H4 (cell line): ENCODE measurements at regions not wholly inside any gene's neighbourhood (a gene's known extent, or its start where the extent isn't known, plus 50 kb on each side); places are given as distances from the start of the nearest gene placed in this dataset.
A peak's percentile ranks its signal among the peaks of the same experiment; 100 is the strongest.

Experiments
- DNase-seq: peaks from one replicate; pipeline ENCODE4 v3.0.0-alpha.2; 2015; ENCODE audit warnings: low spot score

DNA sequence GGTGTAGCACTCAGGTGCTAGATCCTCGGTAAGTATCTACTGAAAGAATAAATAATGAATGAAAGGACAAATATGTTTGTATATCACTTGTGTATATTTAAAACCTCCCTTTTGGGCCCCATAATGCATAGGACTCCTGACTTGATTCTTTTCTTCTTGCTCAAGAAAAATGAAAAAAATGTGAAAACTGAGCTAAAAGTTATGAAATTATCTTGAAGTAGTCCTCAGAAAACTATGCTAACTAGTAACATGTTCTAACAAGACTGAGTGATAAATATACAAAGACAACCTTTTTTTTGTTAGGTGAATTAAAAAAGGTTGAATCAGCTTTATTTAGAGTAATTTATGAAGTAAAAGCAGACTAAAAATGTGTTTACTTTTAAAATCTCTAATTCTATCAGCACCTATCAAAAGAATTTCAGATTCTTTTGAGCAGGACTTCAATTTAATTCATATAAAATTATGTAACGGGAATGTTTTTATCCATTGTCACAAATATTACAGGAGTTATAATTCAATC is 247.8 kb upstream of the JAG1 start:
- DNase-seq, result no peak

DNA sequence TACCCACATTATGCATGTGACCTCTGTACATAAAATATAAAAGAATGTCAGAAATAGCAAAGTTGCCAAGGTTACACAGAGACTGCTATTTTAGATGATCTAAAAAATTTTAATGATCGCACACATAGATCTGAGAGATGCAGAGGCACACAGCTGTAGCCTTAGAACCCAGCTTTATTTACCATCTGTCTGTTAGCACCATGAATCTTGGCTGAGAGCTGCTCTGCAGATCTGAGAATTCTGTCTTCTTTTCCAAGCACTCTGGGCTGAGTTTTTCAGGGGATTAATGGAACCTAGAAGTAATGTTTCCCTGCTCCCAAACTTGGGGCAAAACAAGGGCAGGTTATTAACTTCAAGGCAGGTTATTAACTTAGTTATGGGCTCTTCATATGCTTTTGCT is 248.7 kb upstream of the JAG1 start:
- no peak for DNase-seq

DNA sequence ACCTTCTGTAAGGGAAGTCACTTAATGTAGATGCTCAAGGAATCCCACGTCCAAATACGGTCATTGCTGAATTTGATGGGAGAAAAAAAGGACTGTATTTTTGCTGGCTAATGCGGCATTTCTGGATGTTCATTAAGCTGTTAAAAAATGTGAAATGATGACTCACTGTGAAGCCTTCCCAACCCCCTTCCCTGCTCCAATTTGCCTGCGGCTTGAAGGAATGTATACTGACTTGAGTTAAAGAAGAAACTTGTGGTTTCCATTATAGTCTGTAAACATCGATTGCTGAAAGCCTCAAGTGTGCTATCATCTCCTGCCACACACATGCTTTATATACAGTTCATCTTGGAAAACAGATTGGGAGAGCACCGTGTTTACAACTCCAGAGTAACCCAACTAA is 249.1 kb upstream of the JAG1 start:
- DNase-seq, result peak; percentile 87

GRCh38 chr20:10924644-10925201 is 250.9 kb upstream of the JAG1 start:
- peak; percentile 53 for DNase-seq

DNA sequence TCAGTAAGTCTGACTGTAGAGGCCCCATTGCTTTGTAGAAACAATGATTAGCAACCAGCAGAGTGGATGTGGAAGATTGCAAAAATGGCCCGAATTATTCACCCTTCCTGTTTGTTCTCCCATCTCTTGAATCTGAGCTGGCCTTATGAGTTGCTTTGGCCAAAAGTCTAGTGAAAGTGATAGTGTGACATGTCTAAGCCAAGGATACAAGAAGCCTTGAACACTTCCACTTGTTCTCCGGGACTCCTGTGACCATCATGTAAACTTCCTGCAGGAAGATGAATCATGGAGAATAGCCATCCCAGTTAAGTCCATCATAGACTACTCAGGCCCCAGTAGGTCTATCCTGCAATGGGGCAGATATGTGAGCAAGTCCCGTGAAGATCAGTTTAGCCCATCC is 252.0 kb upstream of the JAG1 start:
- DNase-seq, result no peak

DNA sequence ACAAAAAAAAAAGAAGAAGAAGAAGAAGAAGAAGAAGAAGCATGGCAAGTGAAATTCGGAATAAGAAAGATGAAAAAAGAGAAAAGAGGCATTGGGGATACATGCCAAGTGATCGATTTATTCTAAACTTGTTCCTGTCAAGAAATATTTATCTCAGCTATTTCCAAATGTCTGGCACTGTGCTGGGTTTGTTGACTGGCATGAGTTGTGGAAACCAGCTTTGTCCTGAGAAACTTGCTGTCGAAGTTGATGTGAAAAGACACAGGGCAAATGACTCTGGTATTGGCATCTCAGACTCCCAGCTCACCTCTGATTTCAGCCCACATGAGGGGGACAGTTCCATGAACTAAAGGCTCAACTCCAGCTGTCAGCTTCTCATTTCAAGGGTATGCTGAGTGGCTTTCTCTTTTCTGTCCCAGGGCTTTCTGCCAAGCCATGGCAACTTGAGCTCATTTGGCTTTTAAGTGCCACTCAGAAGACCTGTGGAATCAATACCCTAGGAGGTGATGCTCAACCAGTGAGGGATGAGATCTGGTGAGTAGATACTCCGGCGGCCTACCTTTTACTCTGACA is 253.3 kb upstream of the JAG1 start:
- no peak for DNase-seq

- DNase-seq, result no peak
Observed at GRCh38 chr20:10927936-10928840, 254.4 kb upstream of the JAG1 start.

DNA sequence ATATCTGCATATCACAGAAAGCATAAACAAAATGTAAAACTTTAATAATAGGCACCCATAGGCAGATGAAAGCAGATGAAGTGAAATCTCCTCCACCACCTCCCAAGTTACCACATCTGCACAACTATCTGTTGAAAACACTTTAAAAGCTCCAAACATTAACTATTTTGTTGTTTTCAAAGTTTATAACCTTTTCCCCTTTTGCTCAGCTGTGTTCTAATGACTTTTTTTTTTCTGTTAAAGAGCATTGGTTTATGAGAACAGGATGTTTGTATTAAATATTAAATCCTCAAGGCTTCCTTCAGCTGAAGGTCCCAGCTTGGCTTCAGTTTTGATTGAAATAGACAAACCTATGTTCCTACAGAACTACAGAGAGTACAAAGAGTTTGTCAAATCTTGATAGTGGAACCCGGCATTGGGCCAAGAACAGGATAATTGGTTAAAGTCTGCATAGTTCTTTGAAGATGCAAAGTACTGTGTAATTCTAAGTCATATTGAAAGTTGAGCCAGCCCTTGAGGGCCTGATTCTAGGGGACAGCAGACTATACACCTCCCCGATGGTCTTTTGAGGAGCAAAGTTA is 255.1 kb upstream of the JAG1 start:
- no peak for DNase-seq

- DNase-seq, result no peak
Observed at GRCh38 chr20:10935658-10936402, 262.0 kb upstream of the JAG1 start.

GRCh38 chr20:10936786-10937185 is 263.0 kb upstream of the JAG1 start:
- DNase-seq, result no peak

GRCh38 chr20:10939331-10939941 is 265.6 kb upstream of the JAG1 start:
- no peak for DNase-seq

- no peak for DNase-seq
Observed at GRCh38 chr20:10940941-10941340, 267.1 kb upstream of the JAG1 start.

- no peak for DNase-seq
Observed at GRCh38 chr20:10943686-10944265, 270.0 kb upstream of the JAG1 start.

DNA sequence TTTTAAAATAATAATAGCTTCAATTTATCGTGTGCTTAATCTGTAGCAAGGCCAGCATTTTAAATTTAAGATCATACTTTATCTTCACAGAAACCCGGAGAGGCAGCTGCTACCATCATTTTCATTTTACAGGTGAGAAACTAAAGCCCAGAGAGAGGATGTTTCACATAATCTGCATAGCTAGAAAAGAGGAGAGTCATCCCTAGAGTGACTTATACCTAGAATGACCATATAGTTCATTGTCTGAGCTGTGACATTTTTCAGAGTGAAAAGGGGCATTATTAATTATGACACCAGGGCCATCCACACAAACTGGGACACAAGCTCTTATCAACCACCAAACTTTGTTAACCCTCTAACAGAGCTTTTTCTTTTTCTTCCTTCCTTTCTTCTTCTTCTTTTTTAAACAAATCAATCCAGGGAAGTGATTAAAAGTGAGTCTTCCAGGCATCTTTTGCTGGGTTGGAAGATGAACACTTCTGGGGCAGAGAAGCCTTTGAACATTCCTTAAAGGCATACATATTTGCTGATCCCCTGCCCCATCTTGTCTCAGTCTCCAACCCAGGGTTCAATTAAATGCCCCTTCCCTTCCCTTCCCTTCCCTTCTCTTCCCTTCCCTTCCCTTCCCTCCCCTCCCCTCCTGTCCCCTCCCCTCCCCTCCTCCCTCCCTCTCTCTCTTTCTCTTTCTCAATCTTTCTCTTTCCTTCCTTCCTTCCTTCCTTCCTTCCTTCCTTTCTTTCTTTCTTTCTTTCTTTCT is 272.5 kb upstream of the JAG1 start:
- DNase-seq, result no peak

DNA sequence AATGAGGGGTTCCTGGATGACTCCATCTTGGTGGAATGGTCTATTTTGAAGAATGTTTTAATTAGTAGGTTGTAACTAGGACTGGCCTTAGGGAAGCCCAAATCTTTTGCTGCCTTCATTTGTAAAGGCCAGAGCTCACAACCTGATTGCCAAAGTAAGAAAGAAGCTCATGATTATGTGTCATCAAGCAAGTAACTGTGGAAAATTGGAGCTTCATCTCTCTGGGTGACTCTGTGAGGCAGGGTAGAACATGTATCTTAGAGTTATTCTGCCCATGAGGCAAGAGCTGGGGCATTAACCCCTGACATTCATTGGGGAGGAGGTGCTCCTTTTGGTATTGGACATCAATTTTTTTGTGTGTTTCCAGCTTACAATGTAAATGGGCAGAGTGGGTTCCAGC is 273.9 kb upstream of the JAG1 start:
- no peak for DNase-seq

- no peak for DNase-seq
Observed at GRCh38 chr20:10949930-10950783, 276.4 kb upstream of the JAG1 start.

DNA sequence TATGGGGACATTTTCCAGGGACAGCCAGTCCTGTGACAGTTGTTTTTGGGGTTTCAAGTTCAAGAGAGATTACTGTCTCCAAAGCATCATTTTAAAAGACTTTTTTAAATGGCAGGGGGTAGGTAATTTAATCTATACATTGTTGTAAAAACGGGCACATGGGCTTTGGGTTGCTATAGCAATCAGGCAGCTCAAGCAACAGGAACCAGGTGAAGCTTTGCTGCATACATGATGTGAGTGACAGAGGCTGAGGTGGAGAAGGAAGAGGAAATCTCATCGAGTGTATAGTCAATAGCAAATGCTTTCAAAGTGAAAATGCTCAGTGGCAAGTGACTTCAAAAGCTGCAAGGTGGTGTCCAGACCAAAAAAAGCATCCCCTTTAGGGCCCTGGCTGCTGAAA is 277.4 kb upstream of the JAG1 start:
- DNase-seq, result no peak

- DNase-seq, result no peak
Observed at GRCh38 chr20:10951904-10952303, 278.1 kb upstream of the JAG1 start.

GRCh38 chr20:10953437-10953836 is 279.6 kb upstream of the JAG1 start:
- no peak for DNase-seq
